HCT116 (cell line): ENCODE measurements at regions not wholly inside any gene's neighbourhood (a gene's known extent, or its start where the extent isn't known, plus 50 kb on each side); places are given as distances from the start of the nearest gene placed in this dataset.

Experiments
- ATAC-seq: fragments of 200-7000 bp; cut with Tn5 transposase; 2 replicates; pipeline ENCODE4 v1.9.1; 2020; ENCODE audit warnings: mild to moderate bottlenecking, moderate library complexity
- BruUV-seq: library from RNA; stranded (reverse); fragments of 400-500 nt; replicated peaks from 2 replicates; lab custom pipeline; 2021; lab: Mats Ljungman, UMichigan
- CTCF ChIA-PET: fragments of 300-600 bp; sonication (Branson Sonifier 250); formaldehyde crosslinking; loops from one replicate; lab custom pipeline; 2021; ENCODE audit warnings: antibody characterized with exemption; lab: Charles Lee
- POLR2A ChIA-PET: fragments of 300-600, 350-600 bp; sonication (Branson Sonifier 250); formaldehyde crosslinking; loops from one replicate; lab custom pipeline; 2021; ENCODE audit warnings: antibody characterized with exemption; lab: Charles Lee
- RAD21 ChIA-PET, 2 experiments: fragments of 300-600 bp; sonication (Branson Sonifier 250); formaldehyde crosslinking; loops; one replicate each; lab custom pipeline; 2023; ENCODE audit warnings: low total read pairs in 2 of 2; ENCODE audit not compliant: uncharacterized antibody in 2 of 2, unreplicated experiment in 2 of 2, low non-redundant PET in 1 of 2; lab: Charles Lee
- DNase-seq: peaks from one replicate; pipeline ENCODE4 v3.0.0-alpha.2; 2010; ENCODE audit warnings: low read depth, low spot score
- H2AFZ ChIP-seq: fragments of 200-600 bp; shearing (Covaris generic), sonication (generic); 2 replicates; pipeline ENCODE4 v1.6.1; 2017; ENCODE audit warnings: low read depth, mixed run types, mixed read lengths, antibody characterized with exemption, low read length; ENCODE audit not compliant: poor library complexity, severe bottlenecking
- H3K27ac ChIP-seq: 2 replicates; pipeline ENCODE4 v1.5.1; 2012; ENCODE audit warnings: low read depth, low read length
- H3K27me3 ChIP-seq: fragments of 200-600 bp; sonication (generic); 2 replicates; pipeline ENCODE4 v1.6.1; 2016; ENCODE audit warnings: mixed run types, low read length, mixed read lengths; ENCODE audit not compliant: insufficient read depth
- H3K36me3 ChIP-seq, 2 experiments: fragments of 200-500 bp in 1 of 2; fragments of 200-600 bp in 1 of 2; sonication (Bioruptor generic) in 1 of 2; sonication (generic) in 1 of 2; 2 replicates each; pipeline versions ENCODE4 v1.5.1 to v1.6.1; 2014 to 2016; ENCODE audit warnings: low read length in 2 of 2, inconsistent platforms in 1 of 2, mixed read lengths in 1 of 2, mixed run types in 1 of 2; ENCODE audit not compliant: insufficient read depth in 2 of 2, control insufficient read depth in 1 of 2
- H3K4me1 ChIP-seq, 2 experiments: fragments of 200-600 bp in 1 of 2; sonication (generic) in 1 of 2; 2 replicates each; pipeline versions ENCODE4 v1.5.1 to v1.6.1; 2012 to 2017; ENCODE audit warnings: low read length in 2 of 2, inconsistent platforms in 1 of 2, mild to moderate bottlenecking in 1 of 2, mixed read lengths in 1 of 2, mixed run types in 1 of 2, moderate library complexity in 1 of 2; ENCODE audit not compliant: insufficient read depth in 2 of 2, control insufficient read depth in 1 of 2
- H3K4me2 ChIP-seq: fragments of 200-600 bp; sonication (generic); 2 replicates; pipeline ENCODE4 v1.6.1; 2017; ENCODE audit warnings: mixed run types, low read length, mixed read lengths
- H3K4me3 ChIP-seq, 2 experiments: fragments of 200-600 bp in 1 of 2; sonication (generic) in 1 of 2; replicated peaks in 1 of 2; 2 replicates each; pipeline ENCODE4 v1.5.1; 2011 to 2016; ENCODE audit warnings: low read length in 2 of 2, control low read depth in 1 of 2, low read depth in 1 of 2, mild to moderate bottlenecking in 1 of 2, mixed read lengths in 1 of 2, mixed run types in 1 of 2
- H3K79me2 ChIP-seq: fragments of 200-600 bp; sonication (generic); 2 replicates; pipeline ENCODE4 v1.6.1; 2017; ENCODE audit warnings: mild to moderate bottlenecking, mixed run types, low read length, moderate library complexity, mixed read lengths; ENCODE audit not compliant: insufficient read depth
- H3K9ac ChIP-seq: fragments of 200-600 bp; sonication (generic); 2 replicates; pipeline ENCODE4 v1.6.1; 2016; ENCODE audit warnings: low read length, mixed read lengths
- H3K9me2 ChIP-seq: fragments of 200-600 bp; sonication (generic), shearing (Covaris generic); 2 replicates; pipeline ENCODE4 v1.6.1; 2017; ENCODE audit warnings: mixed run types, mild to moderate bottlenecking, moderate library complexity; ENCODE audit not compliant: insufficient read depth
- H3K9me3 ChIP-seq, 2 experiments: fragments of 200-500 bp in 1 of 2; fragments of 200-600 bp in 1 of 2; sonication (Bioruptor generic) in 1 of 2; sonication (generic) in 1 of 2; 2 replicates each; pipeline ENCODE4 v1.6.1; 2014 to 2017; ENCODE audit warnings: low read length in 2 of 2, mixed read lengths in 2 of 2, inconsistent platforms in 1 of 2, low read depth in 1 of 2, mild to moderate bottlenecking in 1 of 2, mixed run types in 1 of 2, moderate library complexity in 1 of 2; ENCODE audit not compliant: control insufficient read depth in 1 of 2, insufficient read depth in 1 of 2
- H4K20me1 ChIP-seq: fragments of 200-600 bp; sonication (generic), shearing (Covaris generic); 2 replicates; pipeline ENCODE4 v1.6.1; 2017; ENCODE audit warnings: mixed run types, mild to moderate bottlenecking, moderate library complexity; ENCODE audit not compliant: insufficient read depth
- CEBPB ChIP-seq: IDR thresholded peaks from 2 replicates; pipeline ENCODE4 v1.6.1; 2012; ENCODE audit warnings: low read depth
- EZH2phosphoT487 ChIP-seq: fragments of 200-600 bp; IDR thresholded peaks from 2 replicates; pipeline ENCODE4 v1.6.1; 2018; ENCODE audit warnings: antibody characterized with exemption, borderline replicate concordance
- FOSL1 ChIP-seq: IDR thresholded peaks from 2 replicates; pipeline ENCODE4 v1.6.1; 2012; ENCODE audit warnings: low read depth
- POLR2AphosphoS5 ChIP-seq: IDR thresholded peaks from 2 replicates; pipeline ENCODE4 v1.6.1; 2011; ENCODE audit warnings: mild to moderate bottlenecking, low read depth, low read length, moderate library complexity
- SP1 ChIP-seq: IDR thresholded peaks from 2 replicates; pipeline ENCODE4 v1.6.1; 2012; ENCODE audit warnings: low read depth
- YY1 ChIP-seq: IDR thresholded peaks from 2 replicates; pipeline ENCODE4 v1.6.1; 2011; ENCODE audit warnings: low read length, low read depth, moderate library complexity, mild to moderate bottlenecking; ENCODE audit not compliant: insufficient replicate concordance; ENCODE audit errors: extremely low read depth
- intact Hi-C: fragments of 100-400 bp; cut with micrococcal nuclease; formaldehyde crosslinking; loops from 2 replicates; pipeline ENCODE4 v1.10.0; 2022
- TF ChIP-seq, protein P1 (sequence below): IDR thresholded peaks from 2 replicates; pipeline ENCODE4 v1.6.1; 2012; ENCODE audit warnings: low read depth

DNA sequence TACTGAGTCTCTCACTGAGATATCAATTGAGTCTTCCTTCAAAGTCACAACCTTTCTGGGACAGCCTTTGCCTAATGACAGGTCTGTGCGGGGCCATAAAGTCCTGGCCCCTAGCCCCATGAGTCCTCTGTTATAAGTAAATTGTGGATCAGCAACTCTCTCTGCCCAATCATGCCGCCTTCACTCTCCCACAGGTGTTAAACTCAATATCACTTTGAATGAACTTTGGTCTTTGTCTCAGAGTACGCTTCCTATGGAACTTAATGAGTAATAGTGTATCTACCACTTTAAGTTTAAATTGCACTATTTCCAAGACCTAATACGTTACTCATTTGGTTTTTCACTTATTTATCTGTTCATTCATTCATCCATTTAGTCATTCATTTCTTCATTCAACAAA lies 826.4 kb downstream of the TUSC7 start:
- ChIA-PET CTCF (no interaction called here), POLR2A (no interaction called here), RAD21 (no interaction called here)
- Histone ChIP-seq H3K9me2 (no peaks in the 10 kb centered on the region), H4K20me1 (no peaks in the 10 kb centered on the region), H3K79me2 (no peaks in the 10 kb centered on the region), H3K36me3 (no peaks in the 10 kb centered on the region), H3K9ac (no peak overlapping the region), H3K4me3 (no peak overlapping the region), H3K4me2 (no peak overlapping the region), H3K9me3 (no peaks in the 10 kb centered on the region; a peak in 1 of 4 replicates), H2AFZ (no peak overlapping the region), H3K4me1 (no peaks in the 10 kb centered on the region), H3K27me3 (no peaks in the 10 kb centered on the region), H3K27ac (no peak overlapping the region)
- TF ChIP-seq YY1 (no peak), POLR2AphosphoS5 (no peak), CEBPB (no peak), FOSL1 (no peak), SP1 (no peak)
- TF ChIP-seq, protein P1, sequence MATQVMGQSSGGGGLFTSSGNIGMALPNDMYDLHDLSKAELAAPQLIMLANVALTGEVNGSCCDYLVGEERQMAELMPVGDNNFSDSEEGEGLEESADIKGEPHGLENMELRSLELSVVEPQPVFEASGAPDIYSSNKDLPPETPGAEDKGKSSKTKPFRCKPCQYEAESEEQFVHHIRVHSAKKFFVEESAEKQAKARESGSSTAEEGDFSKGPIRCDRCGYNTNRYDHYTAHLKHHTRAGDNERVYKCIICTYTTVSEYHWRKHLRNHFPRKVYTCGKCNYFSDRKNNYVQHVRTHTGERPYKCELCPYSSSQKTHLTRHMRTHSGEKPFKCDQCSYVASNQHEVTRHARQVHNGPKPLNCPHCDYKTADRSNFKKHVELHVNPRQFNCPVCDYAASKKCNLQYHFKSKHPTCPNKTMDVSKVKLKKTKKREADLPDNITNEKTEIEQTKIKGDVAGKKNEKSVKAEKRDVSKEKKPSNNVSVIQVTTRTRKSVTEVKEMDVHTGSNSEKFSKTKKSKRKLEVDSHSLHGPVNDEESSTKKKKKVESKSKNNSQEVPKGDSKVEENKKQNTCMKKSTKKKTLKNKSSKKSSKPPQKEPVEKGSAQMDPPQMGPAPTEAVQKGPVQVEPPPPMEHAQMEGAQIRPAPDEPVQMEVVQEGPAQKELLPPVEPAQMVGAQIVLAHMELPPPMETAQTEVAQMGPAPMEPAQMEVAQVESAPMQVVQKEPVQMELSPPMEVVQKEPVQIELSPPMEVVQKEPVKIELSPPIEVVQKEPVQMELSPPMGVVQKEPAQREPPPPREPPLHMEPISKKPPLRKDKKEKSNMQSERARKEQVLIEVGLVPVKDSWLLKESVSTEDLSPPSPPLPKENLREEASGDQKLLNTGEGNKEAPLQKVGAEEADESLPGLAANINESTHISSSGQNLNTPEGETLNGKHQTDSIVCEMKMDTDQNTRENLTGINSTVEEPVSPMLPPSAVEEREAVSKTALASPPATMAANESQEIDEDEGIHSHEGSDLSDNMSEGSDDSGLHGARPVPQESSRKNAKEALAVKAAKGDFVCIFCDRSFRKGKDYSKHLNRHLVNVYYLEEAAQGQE, result no peak
- ATAC-seq (no peak), DNase-seq (no peak)
- BruUV-seq, result no TSS peak
- intact Hi-C loops, result no loop called here

DNA sequence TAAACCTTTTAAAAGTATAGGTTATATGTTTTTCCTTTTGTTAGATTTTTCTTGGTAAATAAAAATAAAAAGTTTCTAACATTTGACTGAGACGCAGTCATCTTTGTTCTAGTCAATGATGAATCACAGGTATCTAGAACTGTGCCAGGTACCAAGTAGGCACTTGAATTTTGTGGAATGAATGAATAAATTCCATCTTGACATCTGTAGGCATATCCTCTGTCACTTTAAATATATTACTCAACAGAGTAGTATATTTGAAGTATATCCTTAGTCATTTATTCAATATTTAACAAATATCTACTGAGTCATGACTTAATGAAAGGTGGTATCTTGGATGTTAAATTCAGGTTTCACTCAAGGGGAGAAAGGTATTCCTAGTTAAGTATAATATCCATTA lies 828.4 kb downstream of the TUSC7 start:
- no peak for DNase-seq
- Histone ChIP-seq H3K9ac (no peak overlapping the region), H3K36me3 (no peaks in the 10 kb centered on the region), H3K9me2 (no peaks in the 10 kb centered on the region), H3K79me2 (no peaks in the 10 kb centered on the region), H3K4me3 (no peak overlapping the region), H3K4me1 (no peaks in the 10 kb centered on the region), H3K27me3 (no peaks in the 10 kb centered on the region), H3K27ac (no peak overlapping the region), H3K9me3 (no peaks in the 10 kb centered on the region; a peak in 1 of 4 replicates), H2AFZ (no peak overlapping the region), H3K4me2 (no peak overlapping the region), H4K20me1 (no peaks in the 10 kb centered on the region)
- ChIA-PET POLR2A (no interaction called here), CTCF (no interaction called here), RAD21 (no interaction called here)
- no TSS peak for BruUV-seq
- no peak for ATAC-seq
- intact Hi-C loops, result no loop called here
- no peak for TF ChIP-seq EZH2phosphoT487
